ENCODE measurements at regions not wholly inside any gene's neighbourhood (a gene's known extent, or its start where the extent isn't known, plus 50 kb on each side); places are given as distances from the start of the nearest gene placed in this dataset.

- no peak for DNase-seq (ENCODE audit: low spot score)
Measured at GRCh38 chr4:159500861-159501260, 398.0 kb downstream of the RAPGEF2 start.

GRCh38 chr4:159503236-159504008 is 400.5 kb downstream of the RAPGEF2 start:
- DNase-seq (ENCODE audit: low spot score): no peak

- no peak for DNase-seq (ENCODE audit: low spot score)
Measured at GRCh38 chr4:159504684-159505083, 401.8 kb downstream of the RAPGEF2 start.

GRCh38 chr4:159505266-159505975 is 402.5 kb downstream of the RAPGEF2 start:
- no peak for DNase-seq (ENCODE audit: low spot score)

- no peak for DNase-seq (ENCODE audit: low spot score)
Measured at GRCh38 chr4:159506801-159507517, 404.1 kb downstream of the RAPGEF2 start.

- no peak for DNase-seq (ENCODE audit: low spot score)
Measured at GRCh38 chr4:159508917-159509500, 406.1 kb downstream of the RAPGEF2 start.

GRCh38 chr4:159512348-159512747 is 409.5 kb downstream of the RAPGEF2 start:
- no peak for DNase-seq (ENCODE audit: low spot score)

GRCh38 chr4:159515314-159516025 is 412.6 kb downstream of the RAPGEF2 start:
- no peak for DNase-seq (ENCODE audit: low spot score)

- peak; percentile 8 for DNase-seq (ENCODE audit: low spot score)
Measured at GRCh38 chr4:159516556-159517140, 413.8 kb downstream of the RAPGEF2 start.

- no peak for DNase-seq (ENCODE audit: low spot score)
Measured at GRCh38 chr4:159520074-159520473, 417.2 kb downstream of the RAPGEF2 start.

- DNase-seq (ENCODE audit: low spot score): no peak
Measured at GRCh38 chr4:159526172-159526571, 423.3 kb downstream of the RAPGEF2 start.

- no peak for DNase-seq (ENCODE audit: low spot score)
Measured at GRCh38 chr4:159534655-159535054, 431.8 kb downstream of the RAPGEF2 start.

- DNase-seq (ENCODE audit: low spot score): no peak
Measured at GRCh38 chr4:159538556-159538955, 435.7 kb downstream of the RAPGEF2 start.

- no peak for DNase-seq (ENCODE audit: low spot score)
Measured at GRCh38 chr4:159540038-159540437, 437.2 kb downstream of the RAPGEF2 start.

- no peak for DNase-seq (ENCODE audit: low spot score)
Measured at GRCh38 chr4:159540501-159540900, 437.6 kb downstream of the RAPGEF2 start.

- no peak for DNase-seq (ENCODE audit: low spot score)
Measured at GRCh38 chr4:159541143-159541542, 438.3 kb downstream of the RAPGEF2 start.

GRCh38 chr4:159542296-159542695 is 439.4 kb downstream of the RAPGEF2 start:
- DNase-seq (ENCODE audit: low spot score): no peak

GRCh38 chr4:159543831-159544230 is 441.0 kb downstream of the RAPGEF2 start:
- DNase-seq (ENCODE audit: low spot score): no peak

GRCh38 chr4:159545556-159545955 is 442.7 kb downstream of the RAPGEF2 start:
- DNase-seq (ENCODE audit: low spot score): no peak

- DNase-seq (ENCODE audit: low spot score): no peak
Measured at GRCh38 chr4:159547645-159548308, 444.9 kb downstream of the RAPGEF2 start.

- no peak for DNase-seq (ENCODE audit: low spot score)
Measured at GRCh38 chr4:159549098-159549518, 446.2 kb downstream of the RAPGEF2 start.

Data from hepatic stellate cell (primary cell).